Peyer's patch (tissue), 4 donors: ENCODE measurements at regions not wholly inside any gene's neighbourhood (a gene's known extent, or its start where the extent isn't known, plus 50 kb on each side); places are given as distances from the start of the nearest gene placed in this dataset.

Experiments used
- DNase-seq, 3 donors: peaks; one replicate each; pipeline ENCODE4 v3.0.0-alpha.2; 2017 to 2019
- H3K27ac ChIP-seq, 4 donors: fragments of 200-600 bp; sonication (generic); one replicate each; pipeline ENCODE4 v1.5.1; 2016 to 2019
- H3K27me3 ChIP-seq, 2 donors: fragments of 200-600 bp; sonication (generic); one replicate each; pipeline ENCODE4 v1.5.1; 2019
- H3K36me3 ChIP-seq, 3 donors: fragments of 200-600 bp; sonication (generic); one replicate each; pipeline ENCODE4 v1.5.1; 2016 to 2019
- H3K4me1 ChIP-seq, 4 donors: fragments of 200-600 bp; sonication (generic); one replicate each; pipeline ENCODE4 v1.5.1; 2016 to 2019
- H3K4me3 ChIP-seq, 4 donors: fragments of 200-600 bp; sonication (generic); 1 replicate in 3 of 4; 2 replicates in 1 of 4; pipeline ENCODE4 v1.5.1; 2016 to 2019; ENCODE audit warnings: mild to moderate bottlenecking in 1 of 4
- H3K9me3 ChIP-seq, 4 donors: fragments of 200-600 bp; sonication (generic); one replicate each; pipeline ENCODE4 v1.5.1; 2016 to 2019; ENCODE audit warnings: mild to moderate bottlenecking in 1 of 4
- POLR2A ChIP-seq, 2 donors: fragments of 450-650 bp; IDR thresholded peaks; one replicate each; pipeline ENCODE4 v1.5.1; 2017; ENCODE audit warnings: antibody characterized with exemption in 2 of 2, mild to moderate bottlenecking in 2 of 2, moderate library complexity in 2 of 2
- TF ChIP-seq, protein P1 (sequence below), 6 experiments: fragments of 450-650 bp in 4 of 6; fragments of 200-600 bp in 2 of 6; sonication (generic) in 1 of 6; IDR thresholded peaks; one replicate each; pipeline ENCODE4 v1.5.1; 2017 to 2019; ENCODE audit warnings: antibody characterized with exemption in 6 of 6, mild to moderate bottlenecking in 3 of 6, moderate library complexity in 1 of 6

DNA sequence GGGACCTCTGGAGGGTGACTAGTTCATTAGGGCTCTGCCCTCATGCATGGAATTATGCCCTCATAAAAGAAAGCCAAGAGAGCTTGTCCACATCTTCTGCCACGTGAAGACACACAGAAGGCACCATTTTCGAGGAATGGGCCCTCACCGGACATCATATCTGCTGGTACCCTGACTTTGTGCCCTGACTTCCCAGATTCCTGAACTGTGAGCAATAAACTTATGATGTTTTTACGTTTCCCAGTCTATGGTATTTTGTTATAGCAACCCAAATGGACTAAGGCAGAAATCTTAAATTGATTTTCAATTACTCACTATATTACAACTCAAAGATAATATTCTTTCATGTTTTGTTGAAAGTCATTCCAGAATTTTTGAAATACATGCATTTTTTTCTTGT is 163.8 kb upstream of the PAPPA start:
- no peaks in the 10 kb centered on the region for H3K9me3 ChIP-seq
- TF ChIP-seq POLR2A (IDR thresholded peaks at IDR 0.05) = no peak
- TF ChIP-seq, protein P1, sequence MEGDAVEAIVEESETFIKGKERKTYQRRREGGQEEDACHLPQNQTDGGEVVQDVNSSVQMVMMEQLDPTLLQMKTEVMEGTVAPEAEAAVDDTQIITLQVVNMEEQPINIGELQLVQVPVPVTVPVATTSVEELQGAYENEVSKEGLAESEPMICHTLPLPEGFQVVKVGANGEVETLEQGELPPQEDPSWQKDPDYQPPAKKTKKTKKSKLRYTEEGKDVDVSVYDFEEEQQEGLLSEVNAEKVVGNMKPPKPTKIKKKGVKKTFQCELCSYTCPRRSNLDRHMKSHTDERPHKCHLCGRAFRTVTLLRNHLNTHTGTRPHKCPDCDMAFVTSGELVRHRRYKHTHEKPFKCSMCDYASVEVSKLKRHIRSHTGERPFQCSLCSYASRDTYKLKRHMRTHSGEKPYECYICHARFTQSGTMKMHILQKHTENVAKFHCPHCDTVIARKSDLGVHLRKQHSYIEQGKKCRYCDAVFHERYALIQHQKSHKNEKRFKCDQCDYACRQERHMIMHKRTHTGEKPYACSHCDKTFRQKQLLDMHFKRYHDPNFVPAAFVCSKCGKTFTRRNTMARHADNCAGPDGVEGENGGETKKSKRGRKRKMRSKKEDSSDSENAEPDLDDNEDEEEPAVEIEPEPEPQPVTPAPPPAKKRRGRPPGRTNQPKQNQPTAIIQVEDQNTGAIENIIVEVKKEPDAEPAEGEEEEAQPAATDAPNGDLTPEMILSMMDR (IDR thresholded peaks at IDR 0.05) = no peak
- H3K36me3 ChIP-seq = no peaks in the 10 kb centered on the region
- no peak overlapping the region for H3K4me3 ChIP-seq
- no peak for DNase-seq
- no peak overlapping the region for H3K27ac ChIP-seq
- H3K4me1 ChIP-seq = no peaks in the 10 kb centered on the region
- no peaks in the 10 kb centered on the region for H3K27me3 ChIP-seq

DNA sequence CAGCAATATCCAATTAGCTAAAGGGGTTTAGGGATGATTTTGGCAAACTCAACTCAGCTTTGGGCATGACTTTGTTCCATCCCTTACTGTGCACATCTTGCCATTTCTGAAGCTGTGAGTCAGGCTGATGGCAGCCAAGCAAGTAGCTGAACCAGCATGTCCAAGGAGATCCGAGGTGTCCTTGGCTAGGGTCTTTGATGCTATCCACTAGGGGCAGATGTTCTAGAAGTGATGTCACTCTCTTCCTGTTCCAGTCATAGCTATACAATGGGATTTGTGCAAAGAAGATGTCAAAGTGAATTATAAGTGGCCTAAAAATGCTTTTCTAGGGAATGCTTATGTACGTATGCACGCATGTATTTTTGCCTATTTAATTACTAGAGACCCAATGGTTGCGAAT is 160.8 kb upstream of the PAPPA start:
- no peak overlapping the region for H3K4me3 ChIP-seq
- no peak overlapping the region for H3K27ac ChIP-seq
- no peak for DNase-seq
- H3K27me3 ChIP-seq = no peaks in the 10 kb centered on the region
- no peaks in the 10 kb centered on the region for H3K36me3 ChIP-seq
- H3K9me3 ChIP-seq = no peaks in the 10 kb centered on the region
- TF ChIP-seq, protein P1 (IDR thresholded peaks at IDR 0.05) = no peak
- no peaks in the 10 kb centered on the region for H3K4me1 ChIP-seq

DNA sequence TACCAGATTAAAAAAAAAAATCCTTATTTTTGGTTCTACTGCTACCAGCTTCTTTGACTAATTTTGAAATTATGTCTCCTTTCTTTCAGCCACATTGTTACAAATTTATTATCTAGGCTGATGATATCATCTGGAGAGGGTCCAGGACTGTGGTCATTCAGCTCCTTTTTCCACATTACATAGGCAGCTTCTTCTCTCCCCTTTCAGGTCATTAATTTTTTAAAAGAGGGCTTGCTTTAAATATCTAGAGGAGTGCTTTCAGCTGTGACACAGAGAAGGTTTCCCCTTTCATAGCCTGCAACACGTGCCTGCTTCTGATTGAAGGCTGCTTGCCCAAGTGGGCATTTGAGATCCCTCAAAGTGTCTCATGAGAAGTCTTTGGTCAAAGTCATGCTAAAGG is 155.7 kb upstream of the PAPPA start:
- Histone ChIP-seq H3K9me3 (no peaks in the 10 kb centered on the region), H3K36me3 (no peaks in the 10 kb centered on the region), H3K27me3 (no peaks in the 10 kb centered on the region), H3K27ac (no peak overlapping the region), H3K4me3 (no peak overlapping the region), H3K4me1 (no peaks in the 10 kb centered on the region)
- no peak for TF ChIP-seq POLR2A (IDR thresholded peaks at IDR 0.05)
- TF ChIP-seq, protein P1 (IDR thresholded peaks at IDR 0.05) = no peak
- DNase-seq = no peak

DNA sequence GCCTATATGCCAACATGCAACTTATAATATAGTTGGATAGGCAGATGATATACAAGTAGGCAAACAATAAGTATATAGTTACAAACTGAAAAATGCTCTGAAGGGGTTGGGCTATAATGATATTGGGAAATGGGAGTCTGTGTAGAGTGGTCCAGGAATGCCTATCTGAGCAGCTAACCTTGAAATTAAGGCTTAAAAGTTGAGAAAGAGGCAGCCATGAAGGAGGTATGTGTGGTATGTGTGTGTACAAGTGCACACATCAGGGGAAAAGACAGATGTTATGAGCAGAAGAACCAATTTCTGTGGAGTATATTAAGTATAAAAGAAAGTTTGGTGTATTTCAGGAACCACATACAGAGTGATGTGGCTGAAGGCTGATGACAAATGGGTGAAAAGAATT is 154.9 kb upstream of the PAPPA start:
- no peaks in the 10 kb centered on the region for H3K36me3 ChIP-seq
- H3K4me1 ChIP-seq = no peaks in the 10 kb centered on the region
- no peaks in the 10 kb centered on the region for H3K9me3 ChIP-seq
- no peaks in the 10 kb centered on the region for H3K27me3 ChIP-seq
- DNase-seq = no peak
- TF ChIP-seq POLR2A (IDR thresholded peaks at IDR 0.05) = no peak
- TF ChIP-seq, protein P1 (IDR thresholded peaks at IDR 0.05) = no peak
- no peak overlapping the region for H3K27ac ChIP-seq
- H3K4me3 ChIP-seq = no peak overlapping the region

DNA sequence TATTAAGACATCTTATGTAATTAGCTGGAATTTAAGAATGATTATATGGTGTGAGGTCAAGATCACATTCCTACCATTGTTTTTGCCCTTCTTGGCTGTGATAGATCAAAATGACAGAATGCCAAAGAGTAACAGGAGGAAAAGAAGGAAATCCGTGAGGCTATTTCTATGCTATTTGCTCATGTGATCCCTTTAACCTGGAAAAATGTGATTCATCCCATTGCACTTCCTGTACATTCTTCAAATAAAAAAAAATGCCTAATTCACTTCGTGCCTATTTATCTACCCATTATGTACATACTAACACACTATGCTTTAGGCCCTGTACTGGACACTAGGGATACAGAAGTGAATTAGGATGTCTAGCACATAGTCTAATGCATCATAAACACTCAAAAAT is 154.1 kb upstream of the PAPPA start:
- TF ChIP-seq POLR2A (IDR thresholded peaks at IDR 0.05) = no peak
- TF ChIP-seq, protein P1 (IDR thresholded peaks at IDR 0.05) = no peak
- H3K9me3 ChIP-seq = no peaks in the 10 kb centered on the region
- H3K4me3 ChIP-seq = no peak overlapping the region
- H3K4me1 ChIP-seq = no peaks in the 10 kb centered on the region
- DNase-seq = no peak
- H3K36me3 ChIP-seq = no peaks in the 10 kb centered on the region
- H3K27ac ChIP-seq = no peak overlapping the region
- H3K27me3 ChIP-seq = no peaks in the 10 kb centered on the region

DNA sequence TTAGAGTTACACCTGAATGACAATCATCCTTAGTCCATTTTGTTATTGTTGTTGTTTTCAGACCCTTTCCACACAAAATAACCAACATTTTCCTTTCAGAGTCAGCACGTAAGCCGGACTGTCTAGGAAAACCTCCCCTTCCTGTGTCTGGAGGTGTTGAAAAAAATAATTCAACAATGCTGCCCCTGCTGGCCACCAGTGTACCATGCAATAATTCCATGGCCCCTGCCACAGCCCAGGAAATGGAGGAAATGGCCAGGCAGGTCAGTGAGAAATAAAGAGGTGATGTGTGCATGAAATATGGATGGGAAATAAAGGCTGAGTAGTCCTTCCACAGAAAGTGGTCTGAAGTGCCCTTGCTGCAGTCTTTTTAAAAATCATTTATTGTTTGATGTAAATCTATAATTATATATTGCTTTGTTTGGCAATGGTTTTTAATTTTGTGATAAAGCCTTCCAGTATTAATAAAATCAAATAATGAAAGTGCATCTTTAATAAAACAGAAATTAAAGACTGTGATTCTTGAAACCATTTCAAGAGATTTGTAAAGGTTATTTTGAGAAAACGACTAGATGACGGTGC is 152.8 kb upstream of the PAPPA start:
- Histone ChIP-seq H3K9me3 (no peaks in the 10 kb centered on the region), H3K27ac (no peak overlapping the region), H3K27me3 (no peaks in the 10 kb centered on the region), H3K4me3 (no peak overlapping the region), H3K4me1 (no peaks in the 10 kb centered on the region), H3K36me3 (no peaks in the 10 kb centered on the region)
- no peak for DNase-seq
- no peak for TF ChIP-seq POLR2A (IDR thresholded peaks at IDR 0.05)
- TF ChIP-seq, protein P1 (IDR thresholded peaks at IDR 0.05) = peak in 4 of 6 experiments; percentile 15 to 27 (median 24)
